ENCODE measurements at regions not wholly inside any gene's neighbourhood (a gene's known extent, or its start where the extent isn't known, plus 50 kb on each side); places are given as distances from the start of the nearest gene placed in this dataset.

DNA sequence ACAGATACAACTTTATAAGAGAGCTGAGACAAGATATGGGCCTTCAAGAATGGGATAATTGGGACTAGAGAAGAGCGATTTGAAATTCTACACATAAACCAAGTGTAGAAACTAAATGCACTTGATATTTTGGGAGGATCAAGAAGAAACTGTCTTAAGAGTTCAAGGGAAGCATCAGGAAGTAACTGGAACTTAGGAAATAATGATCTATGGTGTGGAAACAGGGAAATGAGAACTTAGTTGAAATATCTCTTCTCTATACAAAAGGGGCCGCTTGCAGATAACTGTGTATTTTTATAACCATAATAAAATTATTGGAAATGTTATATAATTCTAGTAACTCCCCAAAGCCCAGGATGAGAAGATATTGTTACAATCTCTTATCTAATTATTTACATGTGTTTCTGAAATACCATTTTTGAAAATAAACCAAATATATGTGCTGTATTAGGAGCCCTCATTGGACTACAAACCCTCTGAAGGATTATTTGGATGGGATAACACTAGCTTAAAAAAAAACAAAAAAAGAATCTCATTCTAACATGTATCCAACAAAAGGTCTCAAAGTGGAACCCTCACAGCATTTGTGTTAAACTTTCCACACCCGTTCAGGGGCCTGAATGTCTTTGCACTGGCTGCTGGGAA lies 84.7 kb upstream of the FLRT2 start:
- TF ChIP-seq, protein P1, sequence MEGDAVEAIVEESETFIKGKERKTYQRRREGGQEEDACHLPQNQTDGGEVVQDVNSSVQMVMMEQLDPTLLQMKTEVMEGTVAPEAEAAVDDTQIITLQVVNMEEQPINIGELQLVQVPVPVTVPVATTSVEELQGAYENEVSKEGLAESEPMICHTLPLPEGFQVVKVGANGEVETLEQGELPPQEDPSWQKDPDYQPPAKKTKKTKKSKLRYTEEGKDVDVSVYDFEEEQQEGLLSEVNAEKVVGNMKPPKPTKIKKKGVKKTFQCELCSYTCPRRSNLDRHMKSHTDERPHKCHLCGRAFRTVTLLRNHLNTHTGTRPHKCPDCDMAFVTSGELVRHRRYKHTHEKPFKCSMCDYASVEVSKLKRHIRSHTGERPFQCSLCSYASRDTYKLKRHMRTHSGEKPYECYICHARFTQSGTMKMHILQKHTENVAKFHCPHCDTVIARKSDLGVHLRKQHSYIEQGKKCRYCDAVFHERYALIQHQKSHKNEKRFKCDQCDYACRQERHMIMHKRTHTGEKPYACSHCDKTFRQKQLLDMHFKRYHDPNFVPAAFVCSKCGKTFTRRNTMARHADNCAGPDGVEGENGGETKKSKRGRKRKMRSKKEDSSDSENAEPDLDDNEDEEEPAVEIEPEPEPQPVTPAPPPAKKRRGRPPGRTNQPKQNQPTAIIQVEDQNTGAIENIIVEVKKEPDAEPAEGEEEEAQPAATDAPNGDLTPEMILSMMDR (IDR thresholded peaks at IDR 0.05) = no peak
- Histone ChIP-seq H3K27ac (peak overlapping the region; percentile 55), H3K36me3 (no peaks in the 10 kb centered on the region), H3K4me3 (ENCODE audit: low read depth in 1 of 2, low read length in 1 of 2) (no peak overlapping the region), H3K27me3 (no peaks in the 10 kb centered on the region), H3K9me3 (no peaks in the 10 kb centered on the region), H3K4me1 (ENCODE audit: control insufficient read depth in 1 of 2, insufficient read depth in 1 of 2, low read depth in 1 of 2, low read length in 1 of 2) (peaks cover 16 to 18% of the 10 kb centered on the region in 2 experiments)

DNA sequence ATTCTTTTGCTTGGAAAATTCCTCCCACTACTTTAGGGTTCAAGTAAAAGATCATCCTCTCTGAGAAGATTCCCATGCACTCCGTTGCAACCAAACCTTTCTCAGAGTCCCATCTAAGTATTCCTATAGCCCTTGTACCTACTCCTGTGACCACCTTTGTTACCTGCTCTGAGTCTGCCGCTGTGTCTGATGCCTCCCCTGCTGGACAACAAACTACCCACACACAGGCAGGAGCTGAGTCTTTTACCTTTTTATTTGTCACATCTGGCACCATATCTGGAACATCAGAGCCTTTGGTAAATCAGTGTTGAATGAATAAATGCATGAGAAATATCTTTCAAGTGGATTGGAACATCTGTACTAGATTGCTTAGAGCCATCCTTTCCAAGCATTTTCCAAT lies 82.1 kb upstream of the FLRT2 start:
- TF ChIP-seq, protein P1 (IDR thresholded peaks at IDR 0.05) = no peak
- peaks cover 16 to 18% of the 10 kb centered on the region in 2 experiments for H3K4me1 ChIP-seq (ENCODE audit: control insufficient read depth in 1 of 2, insufficient read depth in 1 of 2, low read depth in 1 of 2, low read length in 1 of 2)
- no peak overlapping the region for H3K4me3 ChIP-seq (ENCODE audit: low read depth in 1 of 2, low read length in 1 of 2)
- H3K9me3 ChIP-seq = no peaks in the 10 kb centered on the region
- no peak overlapping the region for H3K27ac ChIP-seq
- H3K36me3 ChIP-seq = no peaks in the 10 kb centered on the region
- H3K27me3 ChIP-seq = no peaks in the 10 kb centered on the region

DNA sequence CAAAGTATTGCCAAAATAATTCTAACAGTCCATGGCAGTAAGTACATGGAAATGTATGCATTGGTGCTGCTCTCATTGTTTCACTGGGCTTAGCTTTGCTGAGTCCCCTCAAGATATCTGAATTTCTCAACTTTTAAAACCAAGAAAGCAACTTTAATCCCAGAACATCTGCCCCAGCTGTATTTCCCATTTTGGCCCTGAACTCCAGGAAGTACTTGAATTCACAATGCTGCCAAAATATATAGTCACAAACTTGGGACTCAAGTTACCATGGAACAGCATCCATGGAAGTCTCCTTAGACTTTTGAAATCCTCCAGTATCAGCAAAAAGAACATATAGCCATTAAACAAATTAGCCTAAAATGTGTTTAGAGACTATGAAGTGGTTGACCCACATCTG lies 78.5 kb upstream of the FLRT2 start:
- no peaks in the 10 kb centered on the region for H3K36me3 ChIP-seq
- no peaks in the 10 kb centered on the region for H3K27me3 ChIP-seq
- H3K4me3 ChIP-seq (ENCODE audit: low read depth in 1 of 2, low read length in 1 of 2) = no peak overlapping the region
- no peaks in the 10 kb centered on the region for H3K9me3 ChIP-seq
- no peak overlapping the region for H3K27ac ChIP-seq
- TF ChIP-seq, protein P1 (IDR thresholded peaks at IDR 0.05) = no peak
- H3K4me1 ChIP-seq (ENCODE audit: control insufficient read depth in 1 of 2, insufficient read depth in 1 of 2, low read depth in 1 of 2, low read length in 1 of 2) = peaks cover 5 to 6% of the 10 kb centered on the region in 2 experiments

DNA sequence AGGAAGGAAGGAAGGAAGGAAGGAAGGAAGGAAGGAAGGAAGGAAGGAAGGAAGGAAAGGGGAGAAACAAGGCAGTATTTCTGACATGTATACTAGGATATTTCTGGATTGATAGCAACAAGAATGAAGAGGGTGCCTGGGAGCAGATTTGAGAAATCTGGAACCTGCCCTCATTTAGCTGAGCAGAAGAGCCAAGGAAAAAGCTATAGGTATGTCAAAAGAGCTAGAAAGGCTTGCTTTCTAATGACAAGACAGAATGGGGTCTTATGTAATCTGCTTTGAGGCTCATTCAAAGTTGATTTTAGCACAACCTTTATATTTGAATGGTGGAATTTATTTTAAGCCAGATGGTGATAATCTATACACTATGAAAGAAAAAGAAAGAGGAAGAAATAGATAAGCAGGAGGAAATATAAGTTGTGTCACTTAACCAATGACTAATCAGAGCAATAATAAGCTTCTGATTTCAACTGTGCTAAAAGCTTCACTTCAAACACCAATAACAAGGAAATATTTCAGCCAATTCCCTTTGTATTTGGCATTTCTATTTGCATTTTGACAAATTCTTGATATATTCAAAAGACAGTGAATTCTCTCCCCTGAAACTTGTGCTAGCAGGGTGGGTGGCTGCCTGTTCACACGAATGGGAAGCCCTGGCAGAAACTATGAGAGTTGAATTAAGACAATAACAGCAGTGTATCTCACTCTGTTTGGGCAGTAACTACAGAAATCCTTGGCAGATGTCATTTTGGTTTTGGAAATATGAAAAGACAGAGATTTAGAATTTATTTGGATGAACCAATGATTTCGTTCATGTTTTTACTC lies 76.3 kb upstream of the FLRT2 start:
- no peaks in the 10 kb centered on the region for H3K36me3 ChIP-seq
- H3K27ac ChIP-seq = no peak overlapping the region
- no peaks in the 10 kb centered on the region for H3K9me3 ChIP-seq
- TF ChIP-seq, protein P1 (IDR thresholded peaks at IDR 0.05) = no peak
- no peaks in the 10 kb centered on the region for H3K27me3 ChIP-seq
- H3K4me1 ChIP-seq (ENCODE audit: control insufficient read depth in 1 of 2, insufficient read depth in 1 of 2, low read depth in 1 of 2, low read length in 1 of 2) = peaks cover 5 to 6% of the 10 kb centered on the region in 2 experiments
- no peak overlapping the region for H3K4me3 ChIP-seq (ENCODE audit: low read depth in 1 of 2, low read length in 1 of 2)

DNA sequence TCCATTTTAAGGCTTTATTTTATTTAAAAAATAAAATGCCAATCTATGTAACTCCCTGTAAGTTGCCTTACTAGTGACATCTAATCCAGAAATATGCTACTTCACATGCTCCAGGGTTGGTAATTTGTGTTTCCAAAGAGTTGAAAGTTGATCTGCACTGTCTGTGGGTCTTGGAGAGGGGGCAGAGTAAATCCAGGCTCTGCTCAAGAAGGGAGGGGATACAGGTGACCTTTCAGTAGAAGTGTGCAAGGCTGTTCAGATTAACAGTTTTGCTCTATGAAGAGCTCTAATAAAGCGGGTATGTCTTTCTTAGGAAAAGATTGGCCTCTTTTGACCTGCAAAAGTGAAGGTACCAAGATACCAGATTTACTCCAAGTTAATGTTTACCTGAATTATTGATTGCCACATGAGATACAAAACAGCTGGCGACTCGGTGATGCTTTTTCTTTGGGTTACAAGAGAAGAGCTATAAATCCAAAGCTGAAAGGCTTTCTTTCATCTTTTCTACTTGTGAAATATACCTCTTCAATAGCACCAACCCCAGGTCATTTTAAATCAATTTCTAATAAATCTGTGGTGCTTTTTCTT lies 75.6 kb upstream of the FLRT2 start:
- Histone ChIP-seq H3K27ac (no peak overlapping the region), H3K27me3 (no peaks in the 10 kb centered on the region)
- TF ChIP-seq, protein P1 (IDR thresholded peaks at IDR 0.05) = no peak

More for the DNA sequence above, 75.6 kb upstream of the FLRT2 start:
- Histone ChIP-seq H3K9me3 (no peaks in the 10 kb centered on the region), H3K4me3 (ENCODE audit: low read depth in 1 of 2, low read length in 1 of 2) (no peak overlapping the region), H3K4me1 (ENCODE audit: control insufficient read depth in 1 of 2, insufficient read depth in 1 of 2, low read depth in 1 of 2, low read length in 1 of 2) (peaks cover 5 to 6% of the 10 kb centered on the region in 2 experiments), H3K36me3 (no peaks in the 10 kb centered on the region)
